ENCODE measurements at regions not wholly inside any gene's neighbourhood (a gene's known extent, or its start where the extent isn't known, plus 50 kb on each side); places are given as distances from the start of the nearest gene placed in this dataset.

DNA sequence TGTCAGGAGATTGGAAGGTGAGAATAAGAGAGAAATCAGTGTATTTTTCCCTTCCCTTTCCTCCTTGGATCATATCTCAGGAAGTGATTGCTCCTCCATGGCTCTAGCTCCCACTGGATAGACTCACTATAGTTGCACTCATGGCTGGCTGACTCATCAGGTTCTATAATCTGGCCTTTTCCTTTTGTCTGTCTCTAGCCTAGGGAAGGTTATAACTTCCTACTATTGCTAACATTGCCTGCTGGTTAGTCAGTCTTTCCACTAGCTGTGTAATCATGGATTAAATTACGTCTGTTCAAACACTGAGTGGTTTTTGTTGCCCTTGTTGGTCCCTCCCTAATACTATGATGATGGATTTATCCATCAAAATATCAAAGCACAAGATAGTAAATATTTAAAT, 195.5 kb upstream of the VEGFC start:
- DNase-seq, result no peak

DNA sequence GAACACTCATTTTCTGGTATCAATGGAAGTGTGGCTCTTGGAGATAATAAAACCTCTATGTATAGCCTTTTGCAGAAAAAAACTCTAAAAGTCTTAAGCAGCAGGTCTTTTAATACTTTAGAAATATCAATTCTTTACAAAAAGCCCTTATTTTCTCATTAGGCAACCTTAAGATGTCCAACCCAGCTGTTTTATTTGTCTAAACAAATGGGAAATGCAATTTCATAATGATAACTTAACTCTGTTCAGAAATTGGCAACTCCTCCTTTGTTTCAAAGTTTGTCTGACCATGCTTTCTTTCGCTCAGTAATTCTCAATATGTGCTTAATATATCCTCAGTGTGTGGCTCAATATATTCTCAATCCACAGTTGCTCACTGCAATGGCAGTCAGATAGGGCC, 196.5 kb upstream of the VEGFC start:
- no peak for DNase-seq

DNA sequence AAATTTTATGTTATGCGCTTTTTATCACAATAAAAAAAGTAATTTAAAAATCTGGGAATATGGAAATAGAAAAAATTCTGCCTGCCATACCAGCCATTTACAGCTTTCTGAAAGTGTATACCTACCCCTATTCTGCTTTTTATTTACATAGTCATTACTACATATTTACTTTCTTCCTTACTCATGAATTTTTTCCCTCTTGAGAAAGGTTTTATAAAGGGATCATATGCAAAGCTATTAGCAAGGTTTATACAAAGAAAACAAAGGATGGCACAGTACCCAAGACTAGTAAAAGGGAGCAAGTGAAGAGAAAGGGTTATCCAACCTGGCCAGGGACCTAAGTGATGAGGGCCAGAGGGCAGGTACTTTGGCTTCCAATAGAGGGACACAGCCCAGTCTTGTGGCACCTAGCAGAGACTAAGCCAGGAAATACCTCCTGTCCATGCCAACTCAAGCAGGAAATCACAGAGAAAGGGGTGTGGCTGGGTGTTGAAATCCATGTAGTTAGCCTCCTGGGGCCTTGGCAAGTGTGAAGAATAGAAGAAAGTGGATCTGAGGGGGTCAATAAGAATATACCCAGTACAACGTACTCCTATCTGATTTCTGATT, 207.3 kb upstream of the VEGFC start:
- no peak for DNase-seq

DNA sequence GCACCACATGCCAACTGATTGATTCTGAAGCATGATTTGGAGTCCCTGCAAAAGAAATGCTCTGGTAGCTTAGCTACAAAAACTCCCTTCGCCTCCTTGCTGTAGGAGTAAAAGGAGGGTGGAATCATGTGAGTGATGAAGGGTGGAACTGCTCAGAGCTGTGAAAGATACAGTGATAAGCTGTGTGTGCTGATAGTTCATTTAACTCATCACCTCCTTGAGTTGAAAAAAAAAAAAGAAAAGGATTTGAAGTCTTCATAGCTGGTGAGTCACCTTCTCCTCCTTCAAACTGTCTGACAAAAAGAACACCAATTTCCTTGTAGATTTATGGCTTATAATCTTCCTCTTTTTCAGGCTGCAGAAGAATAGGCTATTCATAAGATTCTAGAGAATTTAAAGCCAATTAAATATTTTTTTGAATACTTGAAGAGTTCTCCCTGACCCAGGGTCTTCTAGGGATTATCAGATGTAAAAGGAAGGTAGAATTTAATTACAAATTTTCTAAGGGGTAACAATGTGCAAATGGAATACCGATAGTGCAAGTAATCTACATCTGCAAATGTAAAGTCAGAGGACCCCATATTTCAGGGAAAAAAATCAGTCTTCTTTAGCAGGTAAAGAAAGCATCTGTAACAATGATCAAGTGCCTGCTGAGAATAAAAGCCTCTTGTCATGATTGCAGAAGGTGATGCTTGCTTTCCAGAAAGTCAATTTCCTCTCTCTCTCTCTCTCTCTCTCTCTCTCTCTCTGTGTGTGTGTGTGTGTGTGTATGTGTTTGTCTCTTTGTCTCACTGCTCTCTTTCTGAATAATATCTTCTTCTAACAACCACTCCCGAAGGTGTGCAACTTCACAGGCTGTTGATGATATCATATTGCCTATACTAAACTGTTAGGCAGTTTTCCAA, 208.8 kb upstream of the VEGFC start:
- no peak for DNase-seq

- DNase-seq, result no peak
Measured at GRCh38 chr4:177005674-177006230, 213.0 kb upstream of the VEGFC start.

GRCh38 chr4:177006331-177006730, 213.6 kb upstream of the VEGFC start:
- DNase-seq, result no peak

GRCh38 chr4:177008071-177008835, 215.5 kb upstream of the VEGFC start:
- no peak for DNase-seq

DNA sequence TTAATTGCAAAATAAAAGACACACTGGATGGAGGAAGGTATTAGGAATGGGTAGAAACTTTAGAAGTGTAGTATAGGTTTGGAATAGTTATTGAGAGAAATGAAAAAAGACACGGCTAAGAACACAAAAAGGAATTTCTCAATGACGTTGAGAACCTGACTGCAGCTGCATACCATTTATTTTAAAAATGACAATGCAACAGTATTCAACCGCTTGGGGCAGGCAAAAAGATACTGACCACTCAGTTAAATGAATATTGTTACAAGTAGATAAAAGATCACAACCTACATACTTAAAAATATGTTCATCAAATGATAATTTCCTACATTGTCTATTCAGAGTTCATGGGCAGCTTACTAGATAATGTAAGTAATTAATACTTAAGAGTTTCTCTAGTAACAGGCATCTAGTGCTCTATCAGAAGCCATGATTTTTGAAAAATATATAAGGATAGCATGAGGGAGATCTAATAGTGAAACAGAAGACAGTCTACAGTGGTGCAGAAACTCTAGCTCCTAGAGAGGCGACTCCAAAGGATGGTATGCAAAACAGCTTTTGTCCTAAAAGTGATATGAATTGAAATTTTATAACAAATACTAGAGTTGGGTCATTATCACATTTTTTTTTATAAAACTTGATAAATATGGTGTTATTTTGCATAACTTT, 216.2 kb upstream of the VEGFC start:
- DNase-seq, result no peak

- DNase-seq, result no peak
Measured at GRCh38 chr4:177010418-177010817, 217.7 kb upstream of the VEGFC start.

DNA sequence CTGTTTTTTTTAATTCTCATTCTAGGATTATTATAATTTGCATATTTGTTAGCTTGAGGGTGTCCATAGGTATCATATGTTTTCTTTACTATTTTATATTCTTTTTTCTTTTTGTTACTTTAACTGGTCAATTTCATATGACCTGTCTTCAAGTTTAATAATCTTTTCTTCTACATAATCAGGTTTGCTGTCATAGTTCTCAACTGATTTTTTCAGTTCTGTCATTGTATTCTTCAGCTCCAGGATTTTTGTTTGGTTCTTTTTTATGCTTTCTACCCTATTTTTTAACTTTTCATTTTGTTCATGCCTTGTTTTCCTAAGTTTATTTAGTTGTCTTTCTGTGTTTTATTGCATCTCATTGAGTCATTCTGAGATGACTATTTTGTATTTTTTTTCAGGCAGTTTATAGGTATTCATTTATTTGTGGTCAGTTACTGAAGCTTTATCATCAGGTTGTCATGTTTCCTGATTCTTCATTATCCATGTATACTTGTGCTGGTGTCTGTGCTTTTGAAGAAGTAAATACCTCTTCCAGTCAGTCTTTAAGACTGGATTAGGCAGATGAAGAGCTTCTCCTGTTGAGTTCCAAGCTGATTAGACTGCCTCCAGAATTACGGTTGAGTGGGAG, 220.3 kb upstream of the VEGFC start:
- DNase-seq, result no peak

DNA sequence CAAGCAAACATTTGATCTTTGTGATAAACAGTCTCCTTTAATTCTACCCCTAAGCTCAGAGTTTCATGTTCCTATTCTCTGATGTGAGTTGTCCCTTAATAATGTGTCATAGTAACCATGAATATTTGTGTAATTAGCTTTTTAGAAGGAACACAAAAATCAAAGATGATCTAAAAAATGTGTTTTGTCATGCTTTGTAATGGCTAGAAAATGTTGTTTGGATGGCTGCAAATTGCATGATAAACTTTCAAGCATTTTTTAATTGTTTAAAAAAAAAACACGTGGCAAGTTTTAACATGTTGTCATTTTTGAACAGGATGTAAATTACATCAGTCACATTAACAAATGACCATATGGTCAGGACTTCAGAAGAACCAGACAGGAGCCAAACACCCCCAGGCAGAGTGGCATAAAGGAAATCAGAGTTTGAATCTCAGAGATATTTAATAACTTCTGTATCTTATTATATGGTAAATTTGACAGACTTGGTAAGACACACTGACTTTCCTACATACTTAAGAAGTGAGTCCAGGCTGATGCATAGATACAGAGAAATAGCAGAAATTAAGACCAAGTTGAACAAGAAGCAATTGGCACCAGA, 223.9 kb upstream of the VEGFC start:
- no peak for DNase-seq

GRCh38 chr4:177023951-177024350, 231.2 kb upstream of the VEGFC start:
- no peak for DNase-seq

GRCh38 chr4:177032341-177032740, 239.6 kb upstream of the VEGFC start:
- DNase-seq, result no peak

- DNase-seq, result no peak
Measured at GRCh38 chr4:177033135-177033534, 240.4 kb upstream of the VEGFC start.

- no peak for DNase-seq
Measured at GRCh38 chr4:177033632-177034031, 240.9 kb upstream of the VEGFC start.

GRCh38 chr4:177041356-177041755, 248.6 kb upstream of the VEGFC start:
- DNase-seq, result no peak

- DNase-seq, result peak; percentile 9
Measured at GRCh38 chr4:177047070-177047850, 254.5 kb upstream of the VEGFC start.

- DNase-seq, result no peak
Measured at GRCh38 chr4:177047851-177048174, 255.1 kb upstream of the VEGFC start.

- DNase-seq, result peak; percentile 5
Measured at GRCh38 chr4:177051473-177052060, 258.1 kb upstream of the NEIL3 start.

GRCh38 chr4:177052211-177052934, 257.3 kb upstream of the NEIL3 start:
- DNase-seq, result no peak

Data from NCI-H1694 treated with DMSO at 0.1 percent for 48 hours (cell line).